Osteoblast (primary cell): ENCODE measurements at regions not wholly inside any gene's neighbourhood (a gene's known extent, or its start where the extent isn't known, plus 50 kb on each side); places are given as distances from the start of the nearest gene placed in this dataset.

ENCODE experiments used
- DNase-seq: peaks from one replicate; pipeline ENCODE4 v3.0.0; 2011; ENCODE audit warnings: low spot score, mixed read lengths; ENCODE audit not compliant: insufficient read length; ENCODE audit errors: missing footprints
- H2AFZ ChIP-seq: 2 replicates; pipeline ENCODE4 v1.6.0; 2011; ENCODE audit warnings: mild to moderate bottlenecking, low read length
- H3K27ac ChIP-seq: 2 replicates; pipeline ENCODE4 v1.5.1; 2011; ENCODE audit warnings: mild to moderate bottlenecking, low read depth, low read length, moderate library complexity
- H3K27me3 ChIP-seq: 2 replicates; pipeline ENCODE4 v1.6.0; 2012; ENCODE audit warnings: mild to moderate bottlenecking, control low read depth, inconsistent platforms, low read length, moderate library complexity; ENCODE audit not compliant: insufficient read depth
- H3K36me3 ChIP-seq: 2 replicates; pipeline ENCODE4 v1.5.1; 2011; ENCODE audit warnings: mild to moderate bottlenecking, low read length, control low read depth, moderate library complexity; ENCODE audit not compliant: insufficient read depth
- H3K4me1 ChIP-seq: 2 replicates; pipeline ENCODE4 v1.5.1; 2011; ENCODE audit warnings: mild to moderate bottlenecking, low read length, control low read depth, moderate library complexity; ENCODE audit not compliant: insufficient read depth
- H3K4me2 ChIP-seq: 2 replicates; pipeline ENCODE4 v1.6.0; 2011; ENCODE audit warnings: mild to moderate bottlenecking, low read length; ENCODE audit not compliant: insufficient read depth
- H3K4me3 ChIP-seq: fragments of 200-600 bp; sonication (generic); 3 replicates; pipeline ENCODE4 v1.5.1; 2012; ENCODE audit warnings: mild to moderate bottlenecking, low read length, inconsistent platforms; ENCODE audit not compliant: insufficient read depth
- H3K79me2 ChIP-seq: 2 replicates; pipeline ENCODE4 v1.6.0; 2012; ENCODE audit warnings: mild to moderate bottlenecking, low read length, control low read depth, inconsistent platforms; ENCODE audit not compliant: insufficient read depth
- H3K9me3 ChIP-seq: 2 replicates; pipeline ENCODE4 v1.5.1; 2011; ENCODE audit warnings: low read depth, low read length, control low read depth
- H4K20me1 ChIP-seq: 2 replicates; pipeline ENCODE4 v1.6.0; 2012; ENCODE audit warnings: mild to moderate bottlenecking, low read length, control low read depth; ENCODE audit not compliant: insufficient read depth
- TF ChIP-seq, protein P1 (sequence below): IDR thresholded peaks from 2 replicates; pipeline ENCODE4 v1.5.1; 2011; ENCODE audit warnings: mild to moderate bottlenecking, low read depth, low read length, moderate library complexity; ENCODE audit errors: extremely low read depth

GRCh38 chr10:78455811-78456210 lies 422.1 kb downstream of the RPS24 start:
- H3K4me1 ChIP-seq, result peaks cover 24% of the 10 kb centered on the region
- no peaks in the 10 kb centered on the region for H3K79me2 ChIP-seq
- H2AFZ ChIP-seq, result no peak overlapping the region
- peaks cover 10% of the 10 kb centered on the region for H3K27me3 ChIP-seq
- H3K4me2 ChIP-seq, result no peak overlapping the region
- no peaks in the 10 kb centered on the region for H3K36me3 ChIP-seq
- DNase-seq, result no peak
- H4K20me1 ChIP-seq, result no peaks in the 10 kb centered on the region
- no peak overlapping the region for H3K4me3 ChIP-seq
- TF ChIP-seq, protein P1, sequence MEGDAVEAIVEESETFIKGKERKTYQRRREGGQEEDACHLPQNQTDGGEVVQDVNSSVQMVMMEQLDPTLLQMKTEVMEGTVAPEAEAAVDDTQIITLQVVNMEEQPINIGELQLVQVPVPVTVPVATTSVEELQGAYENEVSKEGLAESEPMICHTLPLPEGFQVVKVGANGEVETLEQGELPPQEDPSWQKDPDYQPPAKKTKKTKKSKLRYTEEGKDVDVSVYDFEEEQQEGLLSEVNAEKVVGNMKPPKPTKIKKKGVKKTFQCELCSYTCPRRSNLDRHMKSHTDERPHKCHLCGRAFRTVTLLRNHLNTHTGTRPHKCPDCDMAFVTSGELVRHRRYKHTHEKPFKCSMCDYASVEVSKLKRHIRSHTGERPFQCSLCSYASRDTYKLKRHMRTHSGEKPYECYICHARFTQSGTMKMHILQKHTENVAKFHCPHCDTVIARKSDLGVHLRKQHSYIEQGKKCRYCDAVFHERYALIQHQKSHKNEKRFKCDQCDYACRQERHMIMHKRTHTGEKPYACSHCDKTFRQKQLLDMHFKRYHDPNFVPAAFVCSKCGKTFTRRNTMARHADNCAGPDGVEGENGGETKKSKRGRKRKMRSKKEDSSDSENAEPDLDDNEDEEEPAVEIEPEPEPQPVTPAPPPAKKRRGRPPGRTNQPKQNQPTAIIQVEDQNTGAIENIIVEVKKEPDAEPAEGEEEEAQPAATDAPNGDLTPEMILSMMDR, result no peak
- no peak overlapping the region for H3K27ac ChIP-seq
- no peaks in the 10 kb centered on the region for H3K9me3 ChIP-seq

GRCh38 chr10:78456649-78457400 lies 423.2 kb downstream of the RPS24 start:
- Histone ChIP-seq H3K4me3 (no peak overlapping the region), H3K27ac (no peak overlapping the region), H3K36me3 (no peaks in the 10 kb centered on the region), H3K9me3 (no peaks in the 10 kb centered on the region), H3K4me1 (peaks cover 24% of the 10 kb centered on the region), H3K27me3 (peaks cover 10% of the 10 kb centered on the region), H3K4me2 (no peak overlapping the region), H4K20me1 (no peaks in the 10 kb centered on the region), H2AFZ (no peak overlapping the region), H3K79me2 (no peaks in the 10 kb centered on the region)
- no peak for DNase-seq
- TF ChIP-seq, protein P1, result no peak

DNA sequence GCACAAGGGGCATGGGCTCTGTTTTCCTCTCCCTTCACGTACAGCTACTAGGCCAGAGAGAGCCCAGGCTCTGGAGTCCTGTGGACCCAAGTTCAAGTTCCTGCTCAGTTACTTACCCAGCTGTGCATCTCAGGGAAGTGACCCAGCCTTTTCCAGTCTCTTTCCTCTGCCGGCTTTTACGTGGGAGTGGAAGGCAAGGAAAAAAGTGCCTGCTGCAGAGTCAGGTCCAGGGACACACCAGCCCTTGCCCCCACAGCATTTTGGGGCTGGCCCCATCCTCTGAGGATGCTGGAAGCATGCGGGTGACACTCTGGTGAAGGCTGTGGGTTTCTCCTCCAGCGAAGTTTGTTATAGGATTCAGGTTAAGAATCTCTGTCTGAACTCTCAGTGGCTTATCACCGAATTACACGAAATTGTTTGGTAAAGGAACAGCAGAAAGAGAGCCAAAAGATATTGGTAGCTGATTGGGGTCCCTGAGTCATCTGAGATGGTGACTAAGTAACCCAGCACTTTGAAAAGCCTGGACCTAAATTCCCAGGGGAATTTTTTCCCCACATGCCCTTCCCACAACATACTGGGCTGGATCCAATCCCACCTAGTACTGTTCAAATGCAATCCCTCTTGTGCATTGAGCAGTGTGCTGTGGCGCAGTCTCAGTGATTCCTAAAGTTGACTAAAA lies 424.3 kb downstream of the RPS24 start:
- H3K4me1 ChIP-seq, result peaks cover 28% of the 10 kb centered on the region
- no peaks in the 10 kb centered on the region for H4K20me1 ChIP-seq
- H3K4me2 ChIP-seq, result peak overlapping the region; percentile 62
- H3K27ac ChIP-seq, result peak overlapping the region; percentile 35
- no peaks in the 10 kb centered on the region for H3K36me3 ChIP-seq
- TF ChIP-seq, protein P1, result no peak
- H3K4me3 ChIP-seq, result peak overlapping the region; percentile 16
- no peaks in the 10 kb centered on the region for H3K79me2 ChIP-seq
- peaks cover 10% of the 10 kb centered on the region for H3K27me3 ChIP-seq
- H3K9me3 ChIP-seq, result no peaks in the 10 kb centered on the region
- H2AFZ ChIP-seq, result no peak overlapping the region
- no peak for DNase-seq

GRCh38 chr10:78458983-78459638 lies 425.4 kb downstream of the RPS24 start:
- H3K36me3 ChIP-seq, result no peaks in the 10 kb centered on the region
- H3K79me2 ChIP-seq, result no peaks in the 10 kb centered on the region
- DNase-seq, result peak; percentile 93
- no peaks in the 10 kb centered on the region for H4K20me1 ChIP-seq
- H3K4me1 ChIP-seq, result peaks cover 28% of the 10 kb centered on the region
- H3K4me2 ChIP-seq, result no peak overlapping the region
- no peaks in the 10 kb centered on the region for H3K9me3 ChIP-seq
- peaks cover 3% of the 10 kb centered on the region for H3K27me3 ChIP-seq
- H2AFZ ChIP-seq, result no peak overlapping the region
- H3K4me3 ChIP-seq, result no peak overlapping the region
- H3K27ac ChIP-seq, result no peak overlapping the region
- TF ChIP-seq, protein P1, result no peak
